PFSK-1 (cell line): ENCODE measurements at regions not wholly inside any gene's neighbourhood (a gene's known extent, or its start where the extent isn't known, plus 50 kb on each side); places are given as distances from the start of the nearest gene placed in this dataset.

Source experiments
- POLR2AphosphoS5 ChIP-seq: IDR thresholded peaks from 2 replicates; pipeline ENCODE4 v1.6.1; 2012; ENCODE audit warnings: low read depth, mild to moderate bottlenecking, control low read depth, low read length, moderate library complexity
- SIN3A ChIP-seq: IDR thresholded peaks from 2 replicates; pipeline ENCODE4 v1.6.1; 2012; ENCODE audit warnings: mild to moderate bottlenecking, low read length, moderate library complexity, borderline replicate concordance; ENCODE audit not compliant: insufficient read depth
- TAF1 ChIP-seq: IDR thresholded peaks from 2 replicates; pipeline ENCODE4 v1.6.1; 2012; ENCODE audit warnings: low read length, control low read depth, borderline replicate concordance; ENCODE audit not compliant: insufficient read depth

GRCh38 chr3:176926034-176926433 lies 271.2 kb downstream of the TBL1XR1 start:
- no peak for TF ChIP-seq SIN3A
- TF ChIP-seq POLR2AphosphoS5: no peak
- TF ChIP-seq TAF1: no peak
